HCT116 (cell line): ENCODE measurements at regions not wholly inside any gene's neighbourhood (a gene's known extent, or its start where the extent isn't known, plus 50 kb on each side); places are given as distances from the start of the nearest gene placed in this dataset.

Experiments used
- ATAC-seq: fragments of 200-7000 bp; cut with Tn5 transposase; 2 replicates; pipeline ENCODE4 v1.9.1; 2020; ENCODE audit warnings: mild to moderate bottlenecking, moderate library complexity
- BruUV-seq: library from RNA; stranded (reverse); fragments of 400-500 nt; replicated peaks from 2 replicates; lab custom pipeline; 2021; lab: Mats Ljungman, UMichigan
- CTCF ChIA-PET: fragments of 300-600 bp; sonication (Branson Sonifier 250); formaldehyde crosslinking; loops from one replicate; lab custom pipeline; 2021; ENCODE audit warnings: antibody characterized with exemption; lab: Charles Lee
- POLR2A ChIA-PET: fragments of 300-600, 350-600 bp; sonication (Branson Sonifier 250); formaldehyde crosslinking; loops from one replicate; lab custom pipeline; 2021; ENCODE audit warnings: antibody characterized with exemption; lab: Charles Lee
- RAD21 ChIA-PET, 2 experiments: fragments of 300-600 bp; sonication (Branson Sonifier 250); formaldehyde crosslinking; loops; one replicate each; lab custom pipeline; 2023; ENCODE audit warnings: low total read pairs in 2 of 2; ENCODE audit not compliant: uncharacterized antibody in 2 of 2, unreplicated experiment in 2 of 2, low non-redundant PET in 1 of 2; lab: Charles Lee
- DNase-seq: peaks from one replicate; pipeline ENCODE4 v3.0.0-alpha.2; 2010; ENCODE audit warnings: low read depth, low spot score
- H2AFZ ChIP-seq: fragments of 200-600 bp; shearing (Covaris generic), sonication (generic); 2 replicates; pipeline ENCODE4 v1.6.1; 2017; ENCODE audit warnings: low read depth, mixed run types, mixed read lengths, antibody characterized with exemption, low read length; ENCODE audit not compliant: poor library complexity, severe bottlenecking
- H3K27ac ChIP-seq: 2 replicates; pipeline ENCODE4 v1.5.1; 2012; ENCODE audit warnings: low read depth, low read length
- H3K27me3 ChIP-seq: fragments of 200-600 bp; sonication (generic); 2 replicates; pipeline ENCODE4 v1.6.1; 2016; ENCODE audit warnings: mixed run types, low read length, mixed read lengths; ENCODE audit not compliant: insufficient read depth
- H3K36me3 ChIP-seq, 2 experiments: fragments of 200-500 bp in 1 of 2; fragments of 200-600 bp in 1 of 2; sonication (Bioruptor generic) in 1 of 2; sonication (generic) in 1 of 2; 2 replicates each; pipeline versions ENCODE4 v1.5.1 to v1.6.1; 2014 to 2016; ENCODE audit warnings: low read length in 2 of 2, inconsistent platforms in 1 of 2, mixed read lengths in 1 of 2, mixed run types in 1 of 2; ENCODE audit not compliant: insufficient read depth in 2 of 2, control insufficient read depth in 1 of 2
- H3K4me1 ChIP-seq, 2 experiments: fragments of 200-600 bp in 1 of 2; sonication (generic) in 1 of 2; 2 replicates each; pipeline versions ENCODE4 v1.5.1 to v1.6.1; 2012 to 2017; ENCODE audit warnings: low read length in 2 of 2, inconsistent platforms in 1 of 2, mild to moderate bottlenecking in 1 of 2, mixed read lengths in 1 of 2, mixed run types in 1 of 2, moderate library complexity in 1 of 2; ENCODE audit not compliant: insufficient read depth in 2 of 2, control insufficient read depth in 1 of 2
- H3K4me2 ChIP-seq: fragments of 200-600 bp; sonication (generic); 2 replicates; pipeline ENCODE4 v1.6.1; 2017; ENCODE audit warnings: mixed run types, low read length, mixed read lengths
- H3K4me3 ChIP-seq, 2 experiments: fragments of 200-600 bp in 1 of 2; sonication (generic) in 1 of 2; replicated peaks in 1 of 2; 2 replicates each; pipeline ENCODE4 v1.5.1; 2011 to 2016; ENCODE audit warnings: low read length in 2 of 2, control low read depth in 1 of 2, low read depth in 1 of 2, mild to moderate bottlenecking in 1 of 2, mixed read lengths in 1 of 2, mixed run types in 1 of 2
- H3K79me2 ChIP-seq: fragments of 200-600 bp; sonication (generic); 2 replicates; pipeline ENCODE4 v1.6.1; 2017; ENCODE audit warnings: mild to moderate bottlenecking, mixed run types, low read length, moderate library complexity, mixed read lengths; ENCODE audit not compliant: insufficient read depth
- H3K9ac ChIP-seq: fragments of 200-600 bp; sonication (generic); 2 replicates; pipeline ENCODE4 v1.6.1; 2016; ENCODE audit warnings: low read length, mixed read lengths
- H3K9me2 ChIP-seq: fragments of 200-600 bp; sonication (generic), shearing (Covaris generic); 2 replicates; pipeline ENCODE4 v1.6.1; 2017; ENCODE audit warnings: mixed run types, mild to moderate bottlenecking, moderate library complexity; ENCODE audit not compliant: insufficient read depth
- H3K9me3 ChIP-seq, 2 experiments: fragments of 200-500 bp in 1 of 2; fragments of 200-600 bp in 1 of 2; sonication (Bioruptor generic) in 1 of 2; sonication (generic) in 1 of 2; 2 replicates each; pipeline ENCODE4 v1.6.1; 2014 to 2017; ENCODE audit warnings: low read length in 2 of 2, mixed read lengths in 2 of 2, inconsistent platforms in 1 of 2, low read depth in 1 of 2, mild to moderate bottlenecking in 1 of 2, mixed run types in 1 of 2, moderate library complexity in 1 of 2; ENCODE audit not compliant: control insufficient read depth in 1 of 2, insufficient read depth in 1 of 2
- H4K20me1 ChIP-seq: fragments of 200-600 bp; sonication (generic), shearing (Covaris generic); 2 replicates; pipeline ENCODE4 v1.6.1; 2017; ENCODE audit warnings: mixed run types, mild to moderate bottlenecking, moderate library complexity; ENCODE audit not compliant: insufficient read depth
- ATF3 ChIP-seq: IDR thresholded peaks from 2 replicates; pipeline ENCODE4 v1.6.1; 2012
- CBX3 ChIP-seq: IDR thresholded peaks from 2 replicates; pipeline ENCODE4 v1.6.1; 2012; ENCODE audit warnings: low read depth
- CTCF ChIP-seq, 3 experiments: fragments of 200-600 bp in 1 of 3; sonication (generic) in 1 of 3; IDR thresholded peaks in 2 of 3; conservative IDR thresholded peaks in 1 of 3; 2 replicates each; pipeline ENCODE4 v1.5.1; 2012 to 2017; ENCODE audit warnings: low read depth in 2 of 3, low read length in 2 of 3, antibody characterized with exemption in 1 of 3, borderline replicate concordance in 1 of 3, control low read depth in 1 of 3, mild to moderate bottlenecking in 1 of 3, mixed read lengths in 1 of 3, mixed run types in 1 of 3, moderate library complexity in 1 of 3; ENCODE audit not compliant: insufficient read depth in 1 of 3
- ELF1 ChIP-seq: IDR thresholded peaks from 2 replicates; pipeline ENCODE4 v1.6.1; 2012; ENCODE audit warnings: low read depth, borderline replicate concordance
- EZH2 ChIP-seq: fragments of 200-600 bp; sonication (generic); IDR thresholded peaks from 2 replicates; pipeline ENCODE4 v1.6.1; 2017; ENCODE audit warnings: antibody characterized with exemption, mixed run types
- FOSL1 ChIP-seq: IDR thresholded peaks from 2 replicates; pipeline ENCODE4 v1.6.1; 2012; ENCODE audit warnings: low read depth
- MAX ChIP-seq: IDR thresholded peaks from 2 replicates; pipeline ENCODE4 v1.6.1; 2012
- POLR2A ChIP-seq: IDR thresholded peaks from 2 replicates; pipeline ENCODE4 v1.7.0; 2011; ENCODE audit warnings: borderline replicate concordance; ENCODE audit not compliant: insufficient read depth, insufficient read length; ENCODE audit errors: extremely low read depth
- POLR2AphosphoS5 ChIP-seq: IDR thresholded peaks from 2 replicates; pipeline ENCODE4 v1.6.1; 2011; ENCODE audit warnings: mild to moderate bottlenecking, low read depth, low read length, moderate library complexity
- RAD21 ChIP-seq: IDR thresholded peaks from 2 replicates; pipeline ENCODE4 v1.6.1; 2012; ENCODE audit warnings: low read depth, mild to moderate bottlenecking
- REST ChIP-seq: IDR thresholded peaks from 2 replicates; pipeline ENCODE4 v1.6.1; 2012; ENCODE audit warnings: low read depth
- SIN3A ChIP-seq: IDR thresholded peaks from 2 replicates; pipeline ENCODE4 v1.6.1; 2012; ENCODE audit warnings: low read depth
- SP1 ChIP-seq: IDR thresholded peaks from 2 replicates; pipeline ENCODE4 v1.6.1; 2012; ENCODE audit warnings: low read depth
- SRF ChIP-seq: IDR thresholded peaks from 2 replicates; pipeline ENCODE4 v1.6.1; 2012; ENCODE audit warnings: low read depth
- TCF7L2 ChIP-seq: IDR thresholded peaks from 2 replicates; pipeline ENCODE4 v1.7.0; 2011; ENCODE audit warnings: borderline replicate concordance, inconsistent platforms; ENCODE audit not compliant: insufficient read depth, insufficient read length; ENCODE audit errors: extremely low read depth
- ZNF274 ChIP-seq: fragments of 200-500 bp; sonication (Bioruptor generic); IDR thresholded peaks from 2 replicates; pipeline ENCODE4 v1.6.1; 2014; ENCODE audit warnings: mild to moderate bottlenecking, low read depth, low read length, inconsistent platforms
- intact Hi-C: fragments of 100-400 bp; cut with micrococcal nuclease; formaldehyde crosslinking; loops from 2 replicates; pipeline ENCODE4 v1.10.0; 2022

GRCh38 chr1:217106231-217106901 is 383.1 kb upstream of the ESRRG start:
- H2AFZ ChIP-seq, result no peak overlapping the region
- H3K4me2 ChIP-seq, result no peak overlapping the region
- POLR2A ChIA-PET, result no interaction called here
- no peaks in the 10 kb centered on the region for H3K36me3 ChIP-seq
- H3K27me3 ChIP-seq, result no peaks in the 10 kb centered on the region
- no peaks in the 10 kb centered on the region for H4K20me1 ChIP-seq
- no TSS peak for BruUV-seq
- RAD21 ChIA-PET, result no interaction called here
- CTCF ChIA-PET, result no interaction called here
- DNase-seq (no peak), ATAC-seq (no peak)
- H3K9me2 ChIP-seq, result no peaks in the 10 kb centered on the region
- no peak overlapping the region for H3K9ac ChIP-seq
- H3K27ac ChIP-seq, result no peak overlapping the region
- intact Hi-C loops, result no loop called here
- no peaks in the 10 kb centered on the region for H3K9me3 ChIP-seq
- H3K4me1 ChIP-seq, result no peaks in the 10 kb centered on the region
- no peaks in the 10 kb centered on the region for H3K79me2 ChIP-seq
- no peak overlapping the region for H3K4me3 ChIP-seq
- TF ChIP-seq CTCF (IDR thresholded peaks at IDR 0.05 in 2 of 3, conservative IDR thresholded peaks at IDR 0.05 in 1 of 3; ENCODE audit: borderline replicate concordance in 1 of 3, insufficient read depth in 1 of 3, low read depth in 2 of 3, low read length in 2 of 3) (no peak), SP1 (no peak), FOSL1 (no peak), TCF7L2 (no peak), RAD21 (no peak), ELF1 (no peak), REST (no peak), MAX (no peak), SIN3A (no peak), POLR2A (no peak), POLR2AphosphoS5 (no peak), ATF3 (no peak), EZH2 (no peak), ZNF274 (no peak), SRF (no peak), CBX3 (no peak)
